Stimulated activated CD8-positive, alpha-beta memory T cell treated with anti-CD3 and anti-CD28 coated beads, Interleukin-15, amount 100 ng/mL, for 24 hours (primary cell): ENCODE measurements at regions not wholly inside any gene's neighbourhood (a gene's known extent, or its start where the extent isn't known, plus 50 kb on each side); places are given as distances from the start of the nearest gene placed in this dataset.
"Not testable (repeated sequence)": the region's sequence is repeated elsewhere in the genome, so short reads cannot be mapped to it uniquely, and the experiment has no call there.

Experiments
- DNase-seq: peaks from one replicate; pipeline ENCODE4 v3.0.0-alpha.2; 2020; ENCODE audit warnings: low read depth

DNA sequence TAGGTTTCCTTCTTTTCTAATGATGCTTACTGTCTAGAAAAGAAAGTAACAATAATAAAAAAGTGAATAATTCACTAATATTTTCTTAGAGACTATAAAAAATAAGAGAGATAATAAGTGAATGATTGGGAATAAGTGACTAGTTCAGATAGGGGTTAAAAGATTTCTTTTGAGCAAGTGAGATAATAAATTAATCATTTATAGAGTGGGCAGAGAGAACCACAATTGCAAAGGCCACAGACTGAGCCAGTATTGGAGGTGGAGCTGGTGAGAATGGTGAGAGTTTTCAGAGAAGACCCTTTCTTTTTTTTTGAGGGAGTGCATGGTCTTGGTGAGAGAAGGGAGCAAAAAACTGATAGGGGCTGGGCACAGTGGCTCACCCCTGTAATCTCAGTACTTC, 159.1 kb upstream of the SALL1 start:
- DNase-seq = no peak

DNA sequence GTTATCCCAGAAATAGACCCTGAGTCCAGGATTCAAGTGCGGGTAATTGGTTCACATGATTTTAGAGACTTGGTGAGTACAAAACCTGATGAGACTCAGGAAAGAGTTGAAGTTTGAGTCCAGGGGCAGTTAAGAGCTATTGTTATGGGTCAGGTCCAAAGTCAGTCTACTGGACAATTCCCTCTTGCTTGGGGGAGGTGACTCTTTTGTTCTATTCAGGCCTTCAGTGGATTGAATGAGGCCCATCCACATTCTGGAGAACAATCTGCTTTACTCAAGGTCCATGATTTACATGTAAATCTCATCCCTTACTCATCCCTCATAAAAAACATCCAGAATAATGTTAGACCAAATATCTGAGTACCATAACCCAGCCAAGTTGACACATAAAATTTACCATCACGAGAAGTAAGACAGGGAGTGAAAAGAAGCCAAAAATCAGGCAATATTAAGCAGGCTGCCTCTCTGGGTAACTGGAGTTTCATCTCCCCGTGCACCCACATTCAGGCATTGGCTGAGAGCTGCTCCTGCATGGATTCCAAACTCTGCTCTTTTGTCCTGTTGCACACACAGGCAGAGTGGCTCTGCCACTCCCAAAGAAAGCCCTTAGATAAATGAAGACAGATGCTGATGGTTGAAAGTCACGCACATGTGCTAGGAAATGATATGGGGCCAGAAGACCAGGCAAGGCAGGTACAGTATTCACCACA, 156.0 kb upstream of the SALL1 start:
- no peak for DNase-seq

DNA sequence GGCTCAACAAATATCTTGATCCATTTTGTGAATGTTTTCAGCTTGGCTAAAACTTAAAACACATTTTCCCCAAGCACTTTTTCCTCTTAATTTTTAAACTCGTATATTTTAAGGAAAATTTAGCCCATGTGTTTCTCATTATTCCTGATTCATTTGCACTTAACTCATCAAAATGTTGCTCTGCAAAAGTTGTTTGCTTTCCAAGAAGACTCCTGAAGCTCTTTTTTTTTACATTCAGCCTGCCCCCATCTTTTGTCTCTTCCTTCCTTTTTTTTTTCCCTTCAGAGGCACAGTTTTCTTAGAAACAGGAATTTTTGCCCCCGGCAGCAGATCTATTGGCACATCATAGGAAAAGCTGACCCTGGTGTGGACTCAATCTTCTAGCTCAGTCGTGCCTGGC, 155.0 kb upstream of the SALL1 start:
- DNase-seq = no peak

DNA sequence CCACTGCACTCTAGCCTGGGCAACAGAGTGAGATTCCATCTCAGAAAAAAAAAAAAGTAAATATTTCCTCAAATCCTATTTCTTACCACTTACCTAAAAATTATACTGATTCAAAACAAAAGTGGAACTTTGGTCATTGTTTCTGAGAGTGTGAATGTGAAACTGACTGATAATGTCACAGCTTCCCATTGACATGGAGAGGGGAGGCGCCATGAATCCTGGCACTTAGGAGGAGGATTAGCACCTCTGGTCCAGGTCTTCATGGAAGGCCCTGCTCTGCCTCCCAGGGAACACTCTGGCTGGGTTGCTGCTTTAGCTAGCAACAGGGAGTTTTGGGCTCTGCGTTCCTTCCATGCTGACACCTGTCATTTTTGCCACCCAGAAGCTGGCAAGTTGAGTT, 154.3 kb upstream of the SALL1 start:
- DNase-seq = no peak

DNA sequence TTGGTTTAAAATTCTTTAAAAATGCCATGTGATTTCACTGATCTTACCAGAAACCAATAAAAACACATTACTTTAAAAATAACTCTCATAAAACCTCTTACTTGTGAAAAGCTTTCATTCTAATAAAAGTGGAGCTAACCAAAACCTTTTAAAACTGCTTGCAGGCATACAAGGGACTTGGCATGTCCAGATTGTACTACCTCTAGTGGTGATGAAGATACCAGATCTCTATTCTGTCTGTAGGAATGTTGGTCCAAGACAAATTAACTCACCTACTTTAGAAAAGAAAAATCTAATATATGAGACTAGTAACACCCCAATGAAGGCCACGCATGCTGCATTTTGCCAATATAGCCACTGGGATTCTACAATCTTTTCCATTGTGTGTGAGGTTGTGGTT, 151.0 kb upstream of the SALL1 start:
- no peak for DNase-seq

DNA sequence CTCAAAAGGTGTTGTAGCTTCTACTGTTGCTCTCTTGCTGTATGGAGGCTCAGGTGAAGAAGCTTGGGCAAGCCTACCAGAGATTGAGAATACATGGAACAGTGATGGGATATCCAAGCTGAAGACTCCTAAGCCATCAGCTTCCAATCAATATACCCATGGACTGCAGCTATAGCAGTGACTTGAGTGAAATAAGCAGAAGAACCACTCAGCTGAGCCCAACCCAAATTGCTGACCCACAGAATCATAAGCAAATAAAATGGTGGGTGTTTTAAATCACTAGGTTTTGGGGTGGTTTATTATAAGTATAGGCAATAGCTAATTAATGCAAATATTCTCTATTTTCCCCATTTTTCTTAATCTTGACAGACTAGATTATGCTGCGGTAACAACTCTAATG, 147.7 kb upstream of the SALL1 start:
- no peak for DNase-seq

DNA sequence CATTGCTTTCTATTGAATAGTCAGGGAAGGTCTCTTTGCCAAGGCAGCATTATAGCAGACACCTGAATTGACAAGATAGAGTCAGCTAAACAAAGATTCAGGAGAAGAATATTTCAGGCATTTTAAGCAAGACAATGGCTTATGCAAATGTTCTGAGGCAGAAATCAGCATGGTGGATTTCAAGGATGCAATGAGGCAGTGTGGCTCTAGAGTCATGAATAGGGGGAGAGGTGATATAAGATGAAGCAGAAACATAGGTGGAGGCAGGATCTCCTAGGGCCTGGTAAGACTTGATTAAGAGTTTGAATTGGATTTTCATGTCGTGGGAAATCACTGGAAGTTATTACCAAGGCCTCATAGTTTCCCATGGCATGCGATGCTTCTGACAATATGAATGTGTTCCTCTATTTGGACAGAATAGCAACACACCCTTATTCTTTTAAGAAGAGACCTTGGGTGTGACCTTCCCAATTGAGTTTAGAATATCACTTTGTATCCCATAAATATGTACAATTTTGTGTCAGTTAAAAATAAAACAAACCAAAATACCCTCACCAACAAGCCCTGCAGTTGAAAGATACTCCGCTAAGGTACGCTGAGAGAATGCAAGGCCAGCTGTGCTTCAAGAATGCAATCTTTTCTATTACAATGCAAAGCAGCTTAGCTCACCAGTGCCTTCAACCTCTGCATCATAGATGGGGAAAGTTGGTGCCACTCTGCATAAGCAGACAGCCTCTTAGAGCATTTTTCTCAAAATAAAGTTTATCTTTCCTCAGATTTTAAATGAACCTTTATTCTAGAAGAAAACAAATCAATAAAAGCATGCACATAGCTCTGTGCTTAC, 139.6 kb upstream of the SALL1 start:
- DNase-seq = no peak

DNA sequence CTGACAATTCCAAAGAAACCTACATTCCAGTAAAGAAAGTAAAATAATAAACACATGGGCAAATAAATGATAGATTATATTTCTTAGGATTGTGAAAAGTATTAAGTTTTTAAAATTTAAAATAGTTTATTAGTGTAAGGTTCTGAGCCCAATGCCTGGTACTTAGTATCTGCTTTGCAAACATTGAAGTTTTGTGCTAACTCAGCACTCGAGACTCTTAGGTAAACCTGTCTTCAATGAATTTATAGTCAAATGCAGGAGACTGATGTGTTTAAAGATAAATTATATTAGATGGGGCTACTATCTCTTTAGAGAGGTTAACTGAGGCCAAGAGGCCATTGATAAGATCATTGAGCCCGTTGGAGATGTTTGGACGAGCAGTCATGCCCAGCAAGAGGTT, 138.3 kb upstream of the SALL1 start:
- no peak for DNase-seq

DNA sequence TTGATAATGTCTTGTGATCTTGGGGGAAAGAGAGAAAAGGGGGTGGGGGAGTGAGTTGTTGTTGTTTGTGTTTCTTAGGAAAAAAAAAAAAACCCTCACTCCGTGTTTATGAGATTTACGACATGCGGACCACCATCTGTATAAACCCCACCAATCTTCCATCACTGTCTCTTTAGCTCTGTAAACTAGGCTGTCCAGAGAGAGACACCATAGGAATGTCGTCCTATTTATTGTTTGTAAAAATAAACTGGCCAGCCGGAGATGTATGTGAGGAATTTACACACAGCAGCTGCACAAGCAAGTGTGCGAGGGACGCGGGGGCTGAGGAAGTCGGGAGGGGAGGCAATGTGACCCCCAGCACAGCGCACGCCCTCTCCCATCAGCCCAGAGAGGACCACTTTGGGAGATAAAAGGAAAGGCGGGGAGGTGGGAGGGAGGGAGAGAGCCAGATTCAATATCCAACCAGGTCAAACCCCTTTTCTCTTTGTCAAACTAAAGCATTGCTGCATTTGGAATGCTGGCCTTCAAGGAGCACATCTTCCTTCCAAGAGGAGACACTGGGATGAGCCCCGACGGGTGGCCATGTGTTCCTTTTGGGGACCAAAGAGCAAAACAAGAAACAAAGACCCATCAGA, 136.2 kb upstream of the SALL1 start:
- no peak for DNase-seq

DNA sequence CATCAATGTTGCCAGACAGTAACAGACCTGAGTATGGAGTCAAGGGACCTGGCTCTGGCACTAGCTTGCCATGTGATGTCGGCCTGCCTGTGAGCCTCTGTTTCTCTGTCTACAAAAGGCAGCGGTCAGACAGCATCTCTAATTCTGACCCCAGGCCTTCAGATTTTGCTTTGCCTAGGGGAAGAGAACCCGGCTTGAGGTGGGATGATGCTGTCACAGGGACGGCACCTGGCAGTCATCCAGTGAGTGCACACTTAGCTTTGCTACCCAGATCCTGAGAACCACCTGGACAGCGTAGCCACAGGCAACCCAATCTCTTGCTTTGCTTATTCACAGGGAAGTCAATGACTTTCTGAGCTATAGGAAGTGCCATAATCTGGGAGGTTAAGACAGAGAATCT, 135.2 kb upstream of the SALL1 start:
- DNase-seq = no peak

DNA sequence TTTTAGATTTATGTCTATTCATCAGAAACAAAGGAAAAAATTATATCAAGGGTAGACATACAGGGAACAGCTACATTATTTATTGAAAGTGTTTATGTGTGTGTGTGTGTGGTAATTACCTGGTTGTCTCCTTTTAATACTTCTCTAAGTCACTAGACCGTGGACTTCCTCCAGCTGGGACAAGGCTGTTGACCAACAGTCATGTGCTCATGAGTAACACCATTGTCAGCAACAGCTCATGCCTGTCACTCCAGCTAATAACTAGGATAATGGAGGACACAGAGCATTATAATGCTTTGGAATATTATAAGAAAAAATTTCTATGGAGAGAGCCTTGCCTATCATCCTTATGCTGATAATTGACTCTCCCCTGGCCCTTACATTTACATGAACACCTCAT, 125.3 kb upstream of the SALL1 start:
- no peak for DNase-seq

DNA sequence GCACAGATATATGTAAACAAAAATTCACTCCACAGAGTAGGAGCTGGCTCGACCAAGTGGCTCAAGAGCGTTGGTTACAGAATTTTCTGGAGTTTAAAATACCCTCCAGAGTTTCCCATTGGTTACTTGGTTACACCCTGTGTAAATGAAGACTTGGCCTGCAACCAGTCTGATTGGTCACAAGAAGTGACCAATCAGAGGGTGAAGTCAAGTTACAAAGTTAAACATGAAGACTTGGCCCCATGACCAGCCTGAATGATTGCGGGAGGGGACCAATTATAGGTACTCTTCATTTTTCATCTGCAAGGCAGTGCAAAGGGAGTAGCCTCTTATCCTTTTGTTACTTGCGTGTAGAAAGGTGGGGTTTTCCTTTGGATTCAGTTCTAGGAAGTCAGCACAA, 121.3 kb upstream of the SALL1 start:
- DNase-seq = no peak

DNA sequence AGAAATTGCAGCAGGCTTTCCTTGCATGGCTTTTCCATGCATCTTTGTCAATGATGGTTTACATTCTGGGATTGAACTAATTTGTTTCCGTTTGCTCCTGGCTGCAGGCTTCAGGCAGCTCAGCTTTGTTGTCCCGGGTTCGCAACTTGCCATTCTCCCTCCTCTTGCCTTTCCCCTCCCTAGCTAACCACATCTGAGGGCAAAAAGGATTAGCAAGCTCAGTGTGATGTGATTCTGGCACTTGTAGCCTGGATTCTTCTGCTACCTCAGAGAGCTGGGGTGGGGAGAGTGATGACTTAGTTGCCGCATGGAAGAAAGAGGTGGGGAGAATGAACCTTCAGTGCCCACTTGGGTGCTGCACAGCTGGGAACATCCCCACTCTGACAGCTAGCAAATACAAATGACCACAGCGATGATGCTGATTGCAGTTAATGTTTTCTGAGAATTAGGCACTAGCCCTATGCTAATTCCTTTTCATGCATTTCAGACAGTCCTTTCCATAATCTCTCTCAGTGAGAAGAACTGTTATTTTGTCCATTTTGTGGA, 120.2 kb upstream of the SALL1 start:
- DNase-seq = no peak

DNA sequence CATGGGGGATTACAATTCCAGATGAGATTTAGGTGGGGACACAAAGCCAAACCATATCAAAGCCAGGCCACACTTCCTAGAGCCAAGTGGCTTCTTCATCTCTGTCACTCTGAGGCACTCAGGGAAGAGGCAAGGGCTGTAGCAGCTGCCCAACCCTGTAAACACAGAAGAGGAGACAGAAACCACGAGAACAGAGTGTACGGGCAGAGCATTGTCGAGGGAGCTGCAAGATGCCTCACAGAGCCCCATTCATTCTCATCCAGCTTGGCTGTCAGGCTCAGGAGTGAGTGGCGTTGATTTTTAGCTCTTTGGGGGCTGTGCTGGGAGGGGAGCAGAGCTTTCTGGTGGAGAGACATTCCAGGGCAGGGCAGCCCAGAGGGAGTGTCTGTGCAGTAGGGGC, 117.2 kb upstream of the SALL1 start:
- no peak for DNase-seq

DNA sequence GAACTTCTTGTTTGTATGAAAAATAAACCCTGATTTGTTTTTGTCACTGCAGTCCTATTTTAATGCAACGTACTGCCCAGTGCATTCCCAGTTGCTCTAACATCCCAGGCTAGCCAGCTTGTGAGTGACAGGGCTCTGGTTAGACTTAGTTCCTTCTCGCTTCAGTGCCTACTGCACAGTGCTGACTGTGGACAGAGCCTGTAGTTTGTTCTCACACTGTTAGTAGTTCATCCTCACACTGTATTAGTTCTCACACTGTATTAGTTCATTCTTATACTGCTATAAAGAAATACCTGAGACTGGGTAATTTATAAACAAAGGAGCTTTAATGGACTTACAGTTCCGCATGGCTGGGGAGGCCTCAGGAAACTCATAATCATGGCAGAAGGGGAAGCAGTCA, 116.6 kb upstream of the SALL1 start:
- DNase-seq = no peak

DNA sequence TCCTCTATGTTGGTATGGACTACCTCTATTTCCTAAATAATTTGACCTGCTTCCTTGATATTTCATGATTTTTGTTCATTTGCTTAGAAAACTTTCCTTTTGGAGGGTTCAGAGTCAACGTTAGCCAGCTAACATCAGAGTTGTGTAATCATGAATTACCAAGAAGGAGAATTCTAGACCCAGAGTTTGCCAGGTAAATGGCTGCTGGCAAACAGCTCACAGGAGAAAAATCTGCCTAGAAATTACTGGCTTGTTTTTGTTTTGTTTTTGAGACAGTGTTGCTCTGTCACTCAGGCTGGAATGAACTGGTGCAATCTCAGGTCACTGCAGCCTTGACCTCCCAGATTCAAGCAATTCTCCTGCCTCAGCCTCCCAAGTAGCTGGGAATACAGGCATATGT, 111.4 kb upstream of the SALL1 start:
- DNase-seq = no peak

DNA sequence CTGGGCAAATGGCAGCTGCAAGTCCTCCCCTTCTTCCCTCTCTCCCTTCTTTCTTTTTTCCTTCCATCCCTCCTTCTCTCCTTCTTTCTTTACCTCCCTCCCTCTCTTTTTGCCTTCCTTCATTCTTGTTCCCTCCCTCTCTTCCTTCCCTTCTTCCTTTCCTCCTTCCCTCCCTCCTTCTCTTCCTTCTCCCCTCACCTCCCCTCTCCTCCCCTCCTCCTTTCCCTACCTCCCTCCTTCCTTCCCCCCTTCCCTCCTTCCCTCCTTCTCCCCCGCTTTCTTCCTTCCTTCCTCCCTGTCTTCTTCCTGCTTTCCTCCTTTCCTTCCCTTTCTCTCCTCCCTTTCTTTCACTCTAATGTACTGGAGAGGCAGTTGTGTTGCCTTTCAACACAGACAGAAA, 110.8 kb upstream of the SALL1 start:
- DNase-seq = no peak

DNA sequence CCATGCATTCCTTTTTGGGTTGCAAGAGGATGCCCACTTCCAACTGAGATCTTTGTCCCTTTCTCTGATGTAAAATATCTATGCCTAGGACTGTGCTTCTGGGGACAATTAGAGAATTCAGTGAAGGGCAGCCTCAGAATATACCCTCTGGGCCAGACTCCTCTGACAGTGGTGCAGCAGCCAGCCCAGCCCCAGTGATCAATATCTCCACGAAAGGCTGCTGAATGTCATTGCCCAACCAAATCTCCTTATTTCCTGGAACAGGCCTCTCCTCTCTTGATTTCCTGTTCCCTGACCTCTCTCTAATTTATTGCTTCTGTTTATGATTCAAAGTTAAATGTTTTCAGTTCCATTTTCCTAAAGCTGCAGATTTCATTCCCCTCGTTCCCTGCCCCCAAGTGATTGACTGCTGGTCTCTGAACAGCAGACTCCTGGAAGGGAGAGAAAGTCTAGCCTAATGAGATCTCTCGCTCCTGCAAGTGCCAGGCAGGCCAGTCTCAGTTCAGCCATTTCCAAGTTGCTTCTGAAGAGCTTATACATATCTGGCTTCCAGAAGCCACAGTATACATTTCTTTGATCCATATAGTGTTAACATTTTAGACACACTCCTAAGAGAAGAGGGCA, 104.4 kb upstream of the SALL1 start:
- no peak for DNase-seq

DNA sequence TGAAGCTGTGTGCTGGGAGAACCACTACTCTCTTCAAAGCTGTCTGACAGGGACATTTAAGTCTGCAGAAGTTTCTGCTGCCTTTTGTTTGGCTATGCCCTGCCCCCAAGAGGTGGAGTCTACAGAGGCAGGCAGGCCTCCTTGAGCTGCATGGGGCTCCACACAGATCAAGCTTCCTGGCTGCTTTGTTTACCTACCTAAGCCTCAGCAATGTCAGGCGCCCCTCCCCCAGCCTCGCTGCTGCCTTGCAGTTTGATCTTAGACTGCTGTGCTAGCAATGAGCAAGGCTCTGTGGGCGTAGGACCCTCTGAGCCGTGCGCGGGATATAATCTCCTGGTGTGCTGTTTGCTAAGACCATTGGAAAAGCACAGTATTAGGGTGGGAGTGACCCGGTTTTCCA, 103.3 kb upstream of the SALL1 start:
- DNase-seq = not testable (repeated sequence)

DNA sequence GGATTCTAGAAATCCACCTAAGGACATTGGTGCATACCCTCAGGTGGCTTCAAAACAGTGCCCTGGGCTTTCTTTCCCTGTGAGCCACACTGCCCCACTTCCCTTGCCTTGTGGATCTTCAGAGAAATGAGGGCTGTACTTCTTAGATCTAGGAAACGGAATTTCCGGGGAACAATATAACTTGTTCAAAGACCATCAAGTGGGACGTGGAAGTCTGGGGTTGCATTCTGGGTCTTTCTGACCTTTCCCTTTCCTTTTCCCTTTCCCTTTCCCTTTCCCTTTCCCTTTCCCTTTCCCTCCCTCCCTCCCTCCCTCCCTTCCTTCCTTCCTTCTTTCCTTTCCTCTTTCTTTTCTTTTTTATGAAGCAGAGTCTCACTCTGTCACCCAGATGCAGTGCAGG, 97.1 kb upstream of the SALL1 start:
- no peak for DNase-seq

DNA sequence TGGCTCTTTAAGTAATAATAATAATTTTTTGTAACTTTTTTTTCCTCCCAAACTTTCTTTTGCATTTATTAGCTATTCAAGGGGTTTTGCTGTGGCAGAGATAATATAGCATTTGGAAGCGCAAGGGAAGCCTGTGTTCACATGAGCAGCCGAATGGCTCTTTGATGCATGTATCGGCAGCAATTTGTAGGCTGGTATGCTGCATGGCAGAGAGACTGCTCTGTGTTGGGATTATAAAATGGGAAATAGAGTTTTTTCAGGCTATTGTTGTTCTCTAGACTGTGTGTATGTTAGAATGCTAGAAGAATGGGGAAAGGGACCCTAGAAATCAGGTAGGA, 94.6 kb upstream of the SALL1 start:
- no peak for DNase-seq

DNA sequence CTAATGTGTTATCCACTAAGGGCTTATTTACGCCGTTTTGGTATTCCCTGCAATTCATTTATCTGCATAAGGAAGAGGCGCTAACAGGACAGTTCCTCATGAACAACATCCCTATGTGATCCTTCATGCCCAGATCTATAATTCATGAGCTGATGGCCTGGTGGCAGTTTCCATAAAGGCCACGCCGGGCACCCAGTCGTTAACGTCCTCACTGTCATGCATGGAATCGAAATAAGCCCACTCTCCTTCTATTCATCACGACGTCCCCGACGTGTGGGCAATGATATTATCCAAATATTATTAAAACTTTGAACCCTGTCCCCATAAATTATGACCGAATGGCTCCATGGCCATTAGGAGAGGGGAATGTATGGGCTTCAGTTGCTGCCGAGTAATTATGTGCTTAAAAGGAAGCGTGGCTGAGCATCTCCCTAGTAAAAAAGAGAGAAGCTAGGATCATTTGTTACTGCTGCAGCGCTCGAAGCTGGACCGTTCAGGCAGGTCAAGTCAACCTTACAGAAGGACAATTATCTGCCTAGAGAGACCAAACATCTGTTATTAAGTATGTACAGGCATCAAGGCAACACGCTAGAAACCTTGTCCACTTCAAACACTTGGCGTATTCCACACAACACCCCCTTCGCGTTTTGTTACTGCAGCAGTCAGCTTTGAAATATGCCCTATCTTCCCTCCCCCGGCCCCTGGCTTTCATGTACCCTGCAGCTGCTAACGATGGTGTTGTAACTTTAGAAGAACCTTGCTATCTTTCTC, 94.0 kb upstream of the SALL1 start:
- no peak for DNase-seq
